Mesenchymal stem cell (in vitro differentiated cells and primary cell): ENCODE measurements at regions not wholly inside any gene's neighbourhood (a gene's known extent, or its start where the extent isn't known, plus 50 kb on each side); places are given as distances from the start of the nearest gene placed in this dataset.

Experiments
- DNase-seq: peaks from one replicate; pipeline ENCODE4 v3.0.0-alpha.2; 2013
- H2AFZ ChIP-seq: one replicate; pipeline ENCODE4 v1.6.1; 2013; ENCODE audit warnings: low read depth, mild to moderate bottlenecking, control low read depth, inconsistent platforms, low read length, moderate library complexity
- H2AK5ac ChIP-seq: 2 replicates; pipeline ENCODE4 v1.6.1; 2013; ENCODE audit warnings: low read length, moderate library complexity, mild to moderate bottlenecking, inconsistent platforms; ENCODE audit not compliant: severe bottlenecking
- H2BK120ac ChIP-seq: one replicate; pipeline ENCODE4 v1.6.1; 2013; ENCODE audit warnings: low read depth, mild to moderate bottlenecking, inconsistent platforms, low read length, moderate library complexity
- H2BK12ac ChIP-seq, 2 experiments: one replicate each; pipeline ENCODE4 v1.6.1; 2013; ENCODE audit warnings: inconsistent platforms in 2 of 2, low read length in 2 of 2, mild to moderate bottlenecking in 2 of 2, moderate library complexity in 2 of 2, control low read depth in 1 of 2
- H2BK15ac ChIP-seq: one replicate; pipeline ENCODE4 v1.6.1; 2013; ENCODE audit warnings: mild to moderate bottlenecking, low read depth, inconsistent platforms; ENCODE audit not compliant: poor library complexity, severe bottlenecking
- H2BK5ac ChIP-seq: 2 replicates; pipeline ENCODE4 v1.6.1; 2013; ENCODE audit warnings: low read depth, mild to moderate bottlenecking, low read length, control low read depth, inconsistent platforms; ENCODE audit not compliant: poor library complexity, severe bottlenecking
- H3K14ac ChIP-seq, 2 experiments: one replicate each; pipeline ENCODE4 v1.6.1; 2013; ENCODE audit warnings: inconsistent platforms in 2 of 2, low read length in 2 of 2, control low read depth in 1 of 2, mild to moderate bottlenecking in 1 of 2, moderate library complexity in 1 of 2
- H3K18ac ChIP-seq, 2 experiments: one replicate each; pipeline ENCODE4 v1.6.1; 2013; ENCODE audit warnings: inconsistent platforms in 2 of 2, low read length in 2 of 2, control low read depth in 1 of 2, low read depth in 1 of 2, mild to moderate bottlenecking in 1 of 2
- H3K23ac ChIP-seq, 2 experiments: one replicate each; pipeline ENCODE4 v1.6.1; 2013; ENCODE audit warnings: inconsistent platforms in 2 of 2, low read length in 2 of 2, mild to moderate bottlenecking in 2 of 2, moderate library complexity in 2 of 2, control low read depth in 1 of 2
- H3K27ac ChIP-seq: 2 replicates; pipeline ENCODE4 v1.5.1; 2013; ENCODE audit warnings: mild to moderate bottlenecking, moderate library complexity, low read length, control low read depth, inconsistent platforms; ENCODE audit not compliant: poor library complexity, severe bottlenecking
- H3K27me3 ChIP-seq, 2 experiments: 2 replicates each; pipeline versions ENCODE4 v1.6.1 to v1.7.0; 2013; ENCODE audit warnings: low read length in 2 of 2, mild to moderate bottlenecking in 2 of 2, moderate library complexity in 2 of 2, control low read depth in 1 of 2, inconsistent platforms in 1 of 2; ENCODE audit not compliant: control insufficient read depth in 1 of 2, insufficient read depth in 1 of 2
- H3K36me3 ChIP-seq, 2 experiments: 2 replicates each; pipeline versions ENCODE4 v1.6.1 to v1.7.0; 2013; ENCODE audit warnings: low read length in 2 of 2, control low read depth in 1 of 2, inconsistent platforms in 1 of 2, low read depth in 1 of 2, mild to moderate bottlenecking in 1 of 2; ENCODE audit not compliant: insufficient read depth in 2 of 2, control insufficient read depth in 1 of 2
- H3K4ac ChIP-seq, 2 experiments: one replicate each; pipeline ENCODE4 v1.6.1; 2013; ENCODE audit warnings: inconsistent platforms in 2 of 2, low read length in 2 of 2, mild to moderate bottlenecking in 2 of 2, moderate library complexity in 2 of 2, control low read depth in 1 of 2, low read depth in 1 of 2
- H3K4me1 ChIP-seq: 2 replicates; pipeline ENCODE4 v1.6.1; 2013; ENCODE audit warnings: low read depth, low read length, control low read depth; ENCODE audit not compliant: control insufficient read depth, insufficient read depth
- H3K4me2 ChIP-seq: 2 replicates; pipeline ENCODE4 v1.6.1; 2013; ENCODE audit warnings: low read length, mild to moderate bottlenecking, inconsistent platforms; ENCODE audit not compliant: poor library complexity, severe bottlenecking
- H3K4me3 ChIP-seq, 2 experiments: 2 replicates each; pipeline versions ENCODE4 v1.5.1 to v1.7.0; 2013; ENCODE audit warnings: low read length in 2 of 2, mild to moderate bottlenecking in 2 of 2, control low read depth in 1 of 2, low read depth in 1 of 2; ENCODE audit not compliant: insufficient read depth in 1 of 2
- H3K79me1 ChIP-seq: replicated peaks from 2 replicates; pipeline ENCODE4 v1.6.1; 2013; ENCODE audit warnings: mild to moderate bottlenecking, control low read depth, low read length, inconsistent platforms; ENCODE audit not compliant: poor library complexity, severe bottlenecking
- H3K9ac ChIP-seq: 2 replicates; pipeline ENCODE4 v1.7.0; 2013; ENCODE audit warnings: mild to moderate bottlenecking, low read length, moderate library complexity
- H3K9me3 ChIP-seq: 2 replicates; pipeline ENCODE4 v1.7.0; 2013; ENCODE audit warnings: mild to moderate bottlenecking, low read length; ENCODE audit not compliant: control insufficient read depth
- H4K8ac ChIP-seq: one replicate; pipeline ENCODE4 v1.6.1; 2013; ENCODE audit warnings: inconsistent platforms, mild to moderate bottlenecking, low read length, moderate library complexity
- H4K91ac ChIP-seq: one replicate; pipeline ENCODE4 v1.6.1; 2013; ENCODE audit warnings: mild to moderate bottlenecking, low read length, inconsistent platforms
- WGBS: methylation state at CpG from one replicate; pipeline ENCODE4 v1.1.7; 2013; ENCODE audit warnings: mixed read lengths; 5-methylcytosine and 5-hydroxymethylcytosine counted together

- Histone ChIP-seq H3K4ac (no peak overlapping the region), H3K9me3 (no peaks in the 10 kb centered on the region), H3K36me3 (no peaks in the 10 kb centered on the region), H3K23ac (no peak overlapping the region), H2BK15ac (no peak overlapping the region), H3K27me3 (no peaks in the 10 kb centered on the region), H4K8ac (no peak overlapping the region), H3K18ac (no peak overlapping the region), H2BK120ac (no peak overlapping the region), H2BK5ac (no peak overlapping the region), H3K14ac (no peak overlapping the region), H3K4me3 (no peak overlapping the region), H4K91ac (no peak overlapping the region), H2BK12ac (no peak overlapping the region), H3K9ac (no peak overlapping the region), H3K4me1 (peaks cover 2% of the 10 kb centered on the region), H2AFZ (no peak overlapping the region), H2AK5ac (no peak overlapping the region), H3K27ac (no peak overlapping the region), H3K4me2 (no peak overlapping the region), H3K79me1 (no peaks in the 10 kb centered on the region)
- 93% methylated on average over 9 of the region's 10 CpGs for WGBS
- DNase-seq: no peak
Measured at GRCh38 chr13:22594041-22594440, 586.7 kb upstream of the SGCG start.

GRCh38 chr13:22596171-22596863 is 584.5 kb upstream of the SGCG start:
- no peak overlapping the region for H3K9ac ChIP-seq
- H3K36me3 ChIP-seq: no peaks in the 10 kb centered on the region
- H2BK15ac ChIP-seq: no peak overlapping the region
- H4K8ac ChIP-seq: no peak overlapping the region
- no peaks in the 10 kb centered on the region for H3K27me3 ChIP-seq
- no peak overlapping the region for H2AK5ac ChIP-seq
- peaks cover 2% of the 10 kb centered on the region for H3K4me1 ChIP-seq
- H3K23ac ChIP-seq: no peak overlapping the region
- H3K18ac ChIP-seq: no peak overlapping the region
- H3K9me3 ChIP-seq: no peaks in the 10 kb centered on the region
- no peak overlapping the region for H3K27ac ChIP-seq
- H2BK12ac ChIP-seq: no peak overlapping the region
- no peak for DNase-seq
- no peak overlapping the region for H3K4me3 ChIP-seq
- no peak overlapping the region for H3K14ac ChIP-seq
- H2BK5ac ChIP-seq: no peak overlapping the region
- H2BK120ac ChIP-seq: no peak overlapping the region
- no peaks in the 10 kb centered on the region for H3K79me1 ChIP-seq
- no peak overlapping the region for H2AFZ ChIP-seq
- H3K4me2 ChIP-seq: no peak overlapping the region
- H4K91ac ChIP-seq: no peak overlapping the region
- no peak overlapping the region for H3K4ac ChIP-seq
- 32% methylated on average over 5 of the region's 5 CpGs for WGBS

- no peak overlapping the region for H2AFZ ChIP-seq
- no peak overlapping the region for H4K91ac ChIP-seq
- no peaks in the 10 kb centered on the region for H3K27me3 ChIP-seq
- no peak overlapping the region for H2BK15ac ChIP-seq
- H2AK5ac ChIP-seq: no peak overlapping the region
- H3K79me1 ChIP-seq: no peaks in the 10 kb centered on the region
- H3K4me3 ChIP-seq: no peak overlapping the region
- H2BK12ac ChIP-seq: no peak overlapping the region
- no peak overlapping the region for H3K4ac ChIP-seq
- H3K9ac ChIP-seq: no peak overlapping the region
- no peaks in the 10 kb centered on the region for H3K36me3 ChIP-seq
- no peak overlapping the region for H3K23ac ChIP-seq
- no peak overlapping the region for H3K4me2 ChIP-seq
- no peak overlapping the region for H2BK5ac ChIP-seq
- H2BK120ac ChIP-seq: no peak overlapping the region
- no peak overlapping the region for H3K27ac ChIP-seq
- no peak overlapping the region for H3K18ac ChIP-seq
- no peak for DNase-seq
- no peak overlapping the region for H4K8ac ChIP-seq
- no peak overlapping the region for H3K14ac ChIP-seq
- no peaks in the 10 kb centered on the region for H3K9me3 ChIP-seq
- H3K4me1 ChIP-seq: no peaks in the 10 kb centered on the region
Measured at GRCh38 chr13:22599156-22599555, 581.6 kb upstream of the SGCG start.

- 69% methylated on average over 2 of the region's 3 CpGs for WGBS
Measured at GRCh38 chr13:22618002-22618401, 562.8 kb upstream of the SGCG start.

More at GRCh38 chr13:22618002-22618401, 562.8 kb upstream of the SGCG start:
- H3K9ac ChIP-seq: no peak overlapping the region
- H4K8ac ChIP-seq: no peak overlapping the region
- no peak overlapping the region for H3K27ac ChIP-seq
- no peaks in the 10 kb centered on the region for H3K79me1 ChIP-seq
- H3K14ac ChIP-seq: no peak overlapping the region
- no peak overlapping the region for H2AFZ ChIP-seq
- no peak overlapping the region for H2BK12ac ChIP-seq
- no peak overlapping the region for H4K91ac ChIP-seq
- H3K4me1 ChIP-seq: no peaks in the 10 kb centered on the region
- H3K36me3 ChIP-seq: no peaks in the 10 kb centered on the region
- H2BK120ac ChIP-seq: no peak overlapping the region
- no peak overlapping the region for H3K18ac ChIP-seq
- no peak overlapping the region for H2BK15ac ChIP-seq
- no peak overlapping the region for H3K23ac ChIP-seq
- H2AK5ac ChIP-seq: no peak overlapping the region
- no peak for DNase-seq
- H3K9me3 ChIP-seq: peaks cover 25% of the 10 kb centered on the region
- no peak overlapping the region for H3K4me2 ChIP-seq
- no peak overlapping the region for H3K4me3 ChIP-seq
- no peak overlapping the region for H3K4ac ChIP-seq
- H3K27me3 ChIP-seq: no peaks in the 10 kb centered on the region
- no peak overlapping the region for H2BK5ac ChIP-seq
